ENCODE measurements at regions not wholly inside any gene's neighbourhood (a gene's known extent, or its start where the extent isn't known, plus 50 kb on each side); places are given as distances from the start of the nearest gene placed in this dataset.
"Not testable (repeated sequence)": the region's sequence is repeated elsewhere in the genome, so short reads cannot be mapped to it uniquely, and the experiment has no call there.

- peaks cover 2% of the 10 kb centered on the region for H3K9me3 ChIP-seq (ENCODE audit: low read length)
- no peak overlapping the region for H3K4me3 ChIP-seq (ENCODE audit: low read length)
- no peaks in the 10 kb centered on the region for H3K36me3 ChIP-seq (ENCODE audit: insufficient read depth, low read length)
- no peak overlapping the region for H2AFZ ChIP-seq (ENCODE audit: low read depth, low read length)
- no peaks in the 10 kb centered on the region for H3K27me3 ChIP-seq (ENCODE audit: insufficient read depth, low read length)
- no peaks in the 10 kb centered on the region for H3K4me1 ChIP-seq (ENCODE audit: insufficient read depth, low read length)
Observed at GRCh38 chr7:17396692-17397091, 98.2 kb downstream of the AHR start.

DNA sequence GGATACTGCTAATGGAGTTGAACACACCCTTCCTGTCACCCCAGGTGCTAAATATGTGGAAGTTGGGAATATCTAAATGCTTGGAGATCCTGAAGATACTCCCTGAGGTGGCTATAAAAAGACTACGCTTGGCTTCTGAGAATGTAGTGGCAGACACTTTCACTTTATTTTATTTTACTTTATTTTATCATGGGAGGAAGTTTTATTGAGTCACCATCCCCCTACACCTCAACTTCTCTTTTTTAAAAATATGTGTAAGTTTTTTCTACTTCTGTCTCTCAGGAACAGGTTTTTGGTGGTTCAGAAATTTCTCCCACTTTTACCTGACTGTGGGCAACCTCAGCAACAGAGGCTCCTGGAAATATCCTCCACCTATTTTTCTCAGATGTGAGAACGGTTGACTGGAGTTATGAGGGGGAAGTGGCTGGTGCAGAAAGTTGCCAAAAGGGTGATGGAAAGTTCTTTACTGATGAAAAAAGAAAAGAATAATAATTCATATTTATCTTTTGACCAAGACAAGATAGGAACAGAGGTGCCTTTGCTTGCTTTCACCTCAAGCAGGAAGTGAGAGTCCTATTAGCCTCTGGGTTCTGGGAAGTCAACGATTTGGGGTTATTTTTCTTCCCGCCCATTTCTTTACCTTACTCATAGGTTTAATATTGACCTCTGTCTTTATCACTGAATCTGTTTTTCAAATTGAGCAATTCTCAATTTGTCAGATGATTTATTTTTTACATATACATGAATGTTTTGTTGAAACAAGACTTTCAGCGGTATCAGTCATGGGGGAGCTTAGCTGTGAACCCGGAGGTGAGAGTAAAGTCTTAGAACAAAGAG lies 103.6 kb downstream of the AHR start:
- Histone ChIP-seq H3K4me1 (ENCODE audit: insufficient read depth, low read length) (no peaks in the 10 kb centered on the region), H3K27me3 (ENCODE audit: insufficient read depth, low read length) (no peaks in the 10 kb centered on the region), H3K36me3 (ENCODE audit: insufficient read depth, low read length) (no peaks in the 10 kb centered on the region), H3K9me3 (ENCODE audit: low read length) (no peaks in the 10 kb centered on the region), H3K4me3 (ENCODE audit: low read length) (no peak overlapping the region), H2AFZ (ENCODE audit: low read depth, low read length) (no peak overlapping the region)

GRCh38 chr7:17402628-17403278 lies 104.3 kb downstream of the AHR start:
- H3K27me3 ChIP-seq (ENCODE audit: insufficient read depth, low read length), result no peaks in the 10 kb centered on the region
- no peaks in the 10 kb centered on the region for H3K36me3 ChIP-seq (ENCODE audit: insufficient read depth, low read length)
- H2AFZ ChIP-seq (ENCODE audit: low read depth, low read length), result no peak overlapping the region
- H3K9me3 ChIP-seq (ENCODE audit: low read length), result no peaks in the 10 kb centered on the region
- H3K4me1 ChIP-seq (ENCODE audit: insufficient read depth, low read length), result no peaks in the 10 kb centered on the region
- H3K4me3 ChIP-seq (ENCODE audit: low read length), result no peak overlapping the region

GRCh38 chr7:17404006-17404405 lies 105.6 kb downstream of the AHR start:
- no peak overlapping the region for H3K4me3 ChIP-seq (ENCODE audit: low read length)
- H3K9me3 ChIP-seq (ENCODE audit: low read length), result no peaks in the 10 kb centered on the region
- H2AFZ ChIP-seq (ENCODE audit: low read depth, low read length), result no peak overlapping the region
- no peaks in the 10 kb centered on the region for H3K36me3 ChIP-seq (ENCODE audit: insufficient read depth, low read length)
- no peaks in the 10 kb centered on the region for H3K27me3 ChIP-seq (ENCODE audit: insufficient read depth, low read length)
- no peaks in the 10 kb centered on the region for H3K4me1 ChIP-seq (ENCODE audit: insufficient read depth, low read length)

- no peaks in the 10 kb centered on the region for H3K4me1 ChIP-seq (ENCODE audit: insufficient read depth, low read length)
- no peak overlapping the region for H2AFZ ChIP-seq (ENCODE audit: low read depth, low read length)
- no peaks in the 10 kb centered on the region for H3K27me3 ChIP-seq (ENCODE audit: insufficient read depth, low read length)
- H3K9me3 ChIP-seq (ENCODE audit: low read length), result no peaks in the 10 kb centered on the region
- H3K4me3 ChIP-seq (ENCODE audit: low read length), result no peak overlapping the region
- no peaks in the 10 kb centered on the region for H3K36me3 ChIP-seq (ENCODE audit: insufficient read depth, low read length)
Observed at GRCh38 chr7:17405786-17406185, 107.3 kb downstream of the AHR start.

DNA sequence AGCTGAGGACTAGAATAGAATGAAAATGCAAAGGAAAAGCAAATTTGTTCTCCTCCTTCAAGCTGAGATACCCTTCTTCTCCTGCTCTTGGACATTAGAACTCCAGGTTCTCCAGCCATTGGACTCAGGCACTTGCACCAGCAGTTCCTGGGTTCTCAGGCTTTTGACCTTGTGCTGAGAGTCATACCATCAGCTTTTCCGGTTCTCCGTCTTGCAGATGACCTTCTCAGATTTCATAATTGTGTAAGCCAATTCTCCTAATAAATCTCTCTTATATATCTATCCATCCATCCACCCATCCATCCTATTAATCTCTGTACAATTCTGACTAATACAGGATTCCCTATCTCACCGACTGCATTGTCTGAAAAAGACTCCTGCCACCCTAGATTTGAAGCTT lies 108.3 kb downstream of the AHR start:
- Histone ChIP-seq H3K4me3 (ENCODE audit: low read length) (no peak overlapping the region), H3K9me3 (ENCODE audit: low read length) (no peaks in the 10 kb centered on the region), H3K4me1 (ENCODE audit: insufficient read depth, low read length) (no peaks in the 10 kb centered on the region), H3K27me3 (ENCODE audit: insufficient read depth, low read length) (no peaks in the 10 kb centered on the region), H2AFZ (ENCODE audit: low read depth, low read length) (no peak overlapping the region), H3K36me3 (ENCODE audit: insufficient read depth, low read length) (no peaks in the 10 kb centered on the region)

- Histone ChIP-seq H3K27me3 (ENCODE audit: insufficient read depth, low read length) (no peaks in the 10 kb centered on the region), H2AFZ (ENCODE audit: low read depth, low read length) (no peak overlapping the region), H3K4me3 (ENCODE audit: low read length) (no peak overlapping the region), H3K4me1 (ENCODE audit: insufficient read depth, low read length) (no peaks in the 10 kb centered on the region), H3K9me3 (ENCODE audit: low read length) (no peaks in the 10 kb centered on the region), H3K36me3 (ENCODE audit: insufficient read depth, low read length) (no peaks in the 10 kb centered on the region)
Observed at GRCh38 chr7:17407229-17407628, 108.8 kb downstream of the AHR start.

DNA sequence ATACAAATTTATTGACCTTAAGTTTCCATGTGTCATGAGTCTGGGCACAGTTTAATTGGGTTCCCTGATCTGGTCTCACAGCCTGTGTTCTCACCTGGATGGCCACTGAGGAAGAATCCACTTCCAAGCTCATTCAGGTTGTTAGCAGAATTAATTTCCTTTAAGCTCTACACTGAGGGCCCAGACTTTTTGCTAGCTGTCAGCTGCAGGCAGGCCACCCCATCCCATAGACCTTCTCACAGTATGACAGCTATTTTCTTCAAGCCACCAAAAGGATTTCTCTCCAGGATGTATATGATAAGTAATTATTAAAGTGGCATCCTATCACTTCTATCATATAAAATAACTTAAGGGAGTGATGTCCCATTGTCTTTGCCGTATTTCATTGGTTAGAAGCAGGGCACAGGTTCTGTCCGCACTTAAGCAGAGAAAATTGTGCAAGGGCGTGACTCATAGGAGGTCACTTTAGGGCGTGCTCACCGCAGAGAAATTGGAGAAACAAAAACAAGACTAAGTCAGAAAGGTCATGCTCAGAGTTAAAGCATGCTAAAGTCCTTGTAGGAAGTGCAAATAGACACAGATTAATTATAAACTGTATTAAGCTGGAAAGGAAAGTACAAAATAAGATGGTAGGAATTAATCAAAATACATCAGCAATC lies 109.9 kb downstream of the AHR start:
- no peaks in the 10 kb centered on the region for H3K36me3 ChIP-seq (ENCODE audit: insufficient read depth, low read length)
- no peaks in the 10 kb centered on the region for H3K9me3 ChIP-seq (ENCODE audit: low read length)
- no peaks in the 10 kb centered on the region for H3K4me1 ChIP-seq (ENCODE audit: insufficient read depth, low read length)
- H2AFZ ChIP-seq (ENCODE audit: low read depth, low read length), result no peak overlapping the region
- H3K4me3 ChIP-seq (ENCODE audit: low read length), result no peak overlapping the region
- no peaks in the 10 kb centered on the region for H3K27me3 ChIP-seq (ENCODE audit: insufficient read depth, low read length)

GRCh38 chr7:17408904-17409290 lies 110.4 kb downstream of the AHR start:
- Histone ChIP-seq H3K4me1 (ENCODE audit: insufficient read depth, low read length) (no peaks in the 10 kb centered on the region), H3K9me3 (ENCODE audit: low read length) (no peaks in the 10 kb centered on the region), H3K36me3 (ENCODE audit: insufficient read depth, low read length) (no peaks in the 10 kb centered on the region), H3K4me3 (ENCODE audit: low read length) (no peak overlapping the region), H2AFZ (ENCODE audit: low read depth, low read length) (no peak overlapping the region), H3K27me3 (ENCODE audit: insufficient read depth, low read length) (no peaks in the 10 kb centered on the region)

DNA sequence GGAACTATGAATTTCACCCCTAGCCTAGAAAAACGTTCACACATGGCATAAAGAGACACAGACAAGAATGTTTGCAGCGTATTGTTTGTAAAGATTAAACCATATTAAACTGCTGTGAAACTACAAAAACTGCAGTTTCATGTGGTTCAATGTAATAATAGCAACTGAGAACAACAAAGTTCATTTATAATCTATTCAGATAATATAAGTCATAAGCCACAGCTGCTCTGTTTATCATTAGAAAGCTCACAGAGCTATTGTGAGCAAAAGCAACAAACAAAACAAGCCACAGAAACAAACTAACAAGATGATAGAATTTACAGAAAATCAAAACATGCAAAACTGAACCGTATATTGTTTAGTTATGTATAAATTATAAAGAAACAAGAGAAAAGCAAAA lies 113.5 kb downstream of the AHR start:
- no peaks in the 10 kb centered on the region for H3K9me3 ChIP-seq (ENCODE audit: low read length)
- H3K4me3 ChIP-seq (ENCODE audit: low read length), result no peak overlapping the region
- H3K27me3 ChIP-seq (ENCODE audit: insufficient read depth, low read length), result no peaks in the 10 kb centered on the region
- H3K36me3 ChIP-seq (ENCODE audit: insufficient read depth, low read length), result no peaks in the 10 kb centered on the region
- no peaks in the 10 kb centered on the region for H3K4me1 ChIP-seq (ENCODE audit: insufficient read depth, low read length)
- no peak overlapping the region for H2AFZ ChIP-seq (ENCODE audit: low read depth, low read length)

DNA sequence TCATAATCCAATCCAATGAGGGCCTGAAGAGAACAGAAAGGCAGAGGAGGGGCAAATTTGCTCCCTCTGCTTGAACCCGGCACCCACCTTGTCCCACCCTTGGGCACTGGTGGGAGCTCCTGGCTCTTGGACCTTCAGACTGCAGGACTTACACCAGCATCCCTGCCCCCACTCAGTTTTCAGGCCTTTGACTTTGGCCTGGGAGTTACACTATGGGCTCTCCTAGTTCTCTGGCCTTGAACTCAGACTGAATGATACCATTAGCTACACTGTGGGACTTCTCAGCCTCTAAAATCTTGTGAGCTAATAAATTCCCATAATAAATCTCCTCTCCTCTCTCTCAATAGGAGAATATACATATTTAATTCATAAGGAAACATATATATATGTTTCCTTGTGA lies 114.4 kb downstream of the AHR start:
- H3K4me3 ChIP-seq (ENCODE audit: low read length), result no peak overlapping the region
- H3K9me3 ChIP-seq (ENCODE audit: low read length), result no peaks in the 10 kb centered on the region
- H3K36me3 ChIP-seq (ENCODE audit: insufficient read depth, low read length), result no peaks in the 10 kb centered on the region
- H3K4me1 ChIP-seq (ENCODE audit: insufficient read depth, low read length), result no peaks in the 10 kb centered on the region
- H2AFZ ChIP-seq (ENCODE audit: low read depth, low read length), result no peak overlapping the region
- H3K27me3 ChIP-seq (ENCODE audit: insufficient read depth, low read length), result no peaks in the 10 kb centered on the region

- no peaks in the 10 kb centered on the region for H3K4me1 ChIP-seq (ENCODE audit: insufficient read depth, low read length)
- H3K27me3 ChIP-seq (ENCODE audit: insufficient read depth, low read length), result no peaks in the 10 kb centered on the region
- no peak overlapping the region for H3K4me3 ChIP-seq (ENCODE audit: low read length)
- no peaks in the 10 kb centered on the region for H3K36me3 ChIP-seq (ENCODE audit: insufficient read depth, low read length)
- H2AFZ ChIP-seq (ENCODE audit: low read depth, low read length), result no peak overlapping the region
- no peaks in the 10 kb centered on the region for H3K9me3 ChIP-seq (ENCODE audit: low read length)
Observed at GRCh38 chr7:17415955-17416354, 117.5 kb downstream of the AHR start.

DNA sequence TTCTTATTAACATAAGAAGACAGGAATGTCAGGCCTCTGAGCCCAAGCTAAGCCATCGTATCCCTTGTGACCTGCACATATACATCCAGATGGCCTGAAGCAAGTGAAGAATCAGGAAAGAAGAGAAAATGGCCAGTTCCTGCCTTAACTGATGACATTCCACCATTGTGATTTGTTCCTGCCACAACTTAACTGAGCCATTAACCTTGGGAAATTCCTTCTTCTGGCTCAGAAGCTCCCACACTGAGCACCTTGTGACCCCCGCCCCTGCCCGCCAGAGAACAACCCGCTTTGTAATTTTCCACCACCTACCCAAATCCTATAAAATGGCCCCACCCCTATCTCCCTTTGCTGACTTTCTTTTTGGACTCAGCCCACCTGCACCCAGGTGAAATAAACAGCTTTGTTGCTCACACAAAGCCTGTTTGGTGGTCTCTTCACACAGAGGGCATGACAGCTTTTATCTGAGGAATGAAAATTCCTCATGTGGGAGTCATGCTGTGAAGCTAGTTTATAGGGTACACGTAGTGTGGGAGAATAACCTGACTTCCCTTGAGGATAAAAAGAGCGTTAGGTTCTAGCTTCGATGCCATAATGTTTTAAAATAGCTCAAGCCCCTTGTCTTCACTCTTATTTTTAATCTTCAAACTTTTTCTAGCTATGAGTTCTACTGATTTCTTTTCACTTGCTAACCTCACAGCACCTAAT lies 122.0 kb downstream of the AHR start:
- not testable (repeated sequence) for H3K4me1 ChIP-seq (ENCODE audit: insufficient read depth, low read length); H3K9me3 ChIP-seq (ENCODE audit: low read length); H3K4me3 ChIP-seq (ENCODE audit: low read length); H3K36me3 ChIP-seq (ENCODE audit: insufficient read depth, low read length); H3K27me3 ChIP-seq (ENCODE audit: insufficient read depth, low read length); H2AFZ ChIP-seq (ENCODE audit: low read depth, low read length)

Data from neuron (in vitro differentiated cells).